ENCODE measurements at regions not wholly inside any gene's neighbourhood (a gene's known extent, or its start where the extent isn't known, plus 50 kb on each side); places are given as distances from the start of the nearest gene placed in this dataset.

DNA sequence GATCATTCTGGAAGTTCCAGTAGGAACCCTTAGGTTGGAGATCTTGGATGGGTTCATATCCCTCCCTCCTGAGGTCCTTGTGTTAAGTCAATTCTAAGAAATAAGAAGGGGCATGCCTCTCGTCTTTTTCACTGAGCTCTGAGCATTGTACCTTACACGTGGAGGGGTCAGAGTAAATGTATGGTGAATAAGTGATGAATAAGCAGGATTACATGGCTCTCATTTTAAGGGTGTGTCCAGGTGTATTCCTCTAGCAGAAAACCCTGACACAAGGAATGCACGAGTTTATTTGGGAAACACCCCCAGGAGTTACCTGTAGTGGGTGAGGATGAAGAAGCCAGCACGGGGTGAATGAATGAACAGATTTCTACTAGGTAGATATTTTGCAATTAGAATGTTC lies 400.2 kb downstream of the KIF16B start:
- intact Hi-C loops (cut with DNase I): no loop called here
- Histone ChIP-seq H3K4me3 (no peak overlapping the region), H3K36me3 (no peaks in the 10 kb centered on the region), H3K27me3 (no peaks in the 10 kb centered on the region), H3K27ac (no peak overlapping the region), H3K9me3 (no peaks in the 10 kb centered on the region), H3K4me1 (no peaks in the 10 kb centered on the region)
- DNase-seq: no peak
- WGBS, 2 donors: 71 to 76% methylated on average over 4 of the region's 4 CpGs
- TF ChIP-seq EP300 (IDR thresholded peaks at IDR 0.05) (no peak), POLR2A (IDR thresholded peaks at IDR 0.05) (no peak), POLR2AphosphoS5 (IDR thresholded peaks at IDR 0.05) (no peak)
- TF ChIP-seq, protein P1, sequence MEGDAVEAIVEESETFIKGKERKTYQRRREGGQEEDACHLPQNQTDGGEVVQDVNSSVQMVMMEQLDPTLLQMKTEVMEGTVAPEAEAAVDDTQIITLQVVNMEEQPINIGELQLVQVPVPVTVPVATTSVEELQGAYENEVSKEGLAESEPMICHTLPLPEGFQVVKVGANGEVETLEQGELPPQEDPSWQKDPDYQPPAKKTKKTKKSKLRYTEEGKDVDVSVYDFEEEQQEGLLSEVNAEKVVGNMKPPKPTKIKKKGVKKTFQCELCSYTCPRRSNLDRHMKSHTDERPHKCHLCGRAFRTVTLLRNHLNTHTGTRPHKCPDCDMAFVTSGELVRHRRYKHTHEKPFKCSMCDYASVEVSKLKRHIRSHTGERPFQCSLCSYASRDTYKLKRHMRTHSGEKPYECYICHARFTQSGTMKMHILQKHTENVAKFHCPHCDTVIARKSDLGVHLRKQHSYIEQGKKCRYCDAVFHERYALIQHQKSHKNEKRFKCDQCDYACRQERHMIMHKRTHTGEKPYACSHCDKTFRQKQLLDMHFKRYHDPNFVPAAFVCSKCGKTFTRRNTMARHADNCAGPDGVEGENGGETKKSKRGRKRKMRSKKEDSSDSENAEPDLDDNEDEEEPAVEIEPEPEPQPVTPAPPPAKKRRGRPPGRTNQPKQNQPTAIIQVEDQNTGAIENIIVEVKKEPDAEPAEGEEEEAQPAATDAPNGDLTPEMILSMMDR (IDR thresholded peaks at IDR 0.05): no peak

DNA sequence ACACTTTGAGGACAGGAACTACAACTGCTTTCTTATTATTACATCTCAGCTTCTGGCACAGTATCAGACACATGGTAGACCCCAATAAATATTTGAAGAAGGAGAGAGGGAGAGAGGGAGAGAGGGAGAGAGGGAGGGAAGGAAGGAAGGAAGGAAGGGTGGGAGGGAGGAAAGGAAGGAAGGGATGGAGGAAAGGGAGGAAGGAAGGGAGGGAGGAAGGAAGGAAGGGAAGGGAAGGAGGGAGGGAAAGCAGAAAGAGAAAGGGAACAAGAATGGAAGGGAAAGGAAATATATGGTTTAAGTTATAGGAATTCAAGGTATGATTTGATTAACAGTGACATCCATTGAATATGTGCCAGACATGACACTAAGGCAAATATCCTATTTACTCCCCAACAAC lies 402.1 kb downstream of the KIF16B start:
- TF ChIP-seq POLR2AphosphoS5 (IDR thresholded peaks at IDR 0.05) (no peak), POLR2A (IDR thresholded peaks at IDR 0.05) (no peak), EP300 (IDR thresholded peaks at IDR 0.05) (no peak)
- TF ChIP-seq, protein P1 (IDR thresholded peaks at IDR 0.05): no peak
- no peaks in the 10 kb centered on the region for H3K27me3 ChIP-seq
- H3K27ac ChIP-seq: no peak overlapping the region
- intact Hi-C loops (cut with DNase I): no loop called here
- no peaks in the 10 kb centered on the region for H3K36me3 ChIP-seq
- no peak for DNase-seq
- no peaks in the 10 kb centered on the region for H3K9me3 ChIP-seq
- H3K4me1 ChIP-seq: no peaks in the 10 kb centered on the region
- H3K4me3 ChIP-seq: no peak overlapping the region

DNA sequence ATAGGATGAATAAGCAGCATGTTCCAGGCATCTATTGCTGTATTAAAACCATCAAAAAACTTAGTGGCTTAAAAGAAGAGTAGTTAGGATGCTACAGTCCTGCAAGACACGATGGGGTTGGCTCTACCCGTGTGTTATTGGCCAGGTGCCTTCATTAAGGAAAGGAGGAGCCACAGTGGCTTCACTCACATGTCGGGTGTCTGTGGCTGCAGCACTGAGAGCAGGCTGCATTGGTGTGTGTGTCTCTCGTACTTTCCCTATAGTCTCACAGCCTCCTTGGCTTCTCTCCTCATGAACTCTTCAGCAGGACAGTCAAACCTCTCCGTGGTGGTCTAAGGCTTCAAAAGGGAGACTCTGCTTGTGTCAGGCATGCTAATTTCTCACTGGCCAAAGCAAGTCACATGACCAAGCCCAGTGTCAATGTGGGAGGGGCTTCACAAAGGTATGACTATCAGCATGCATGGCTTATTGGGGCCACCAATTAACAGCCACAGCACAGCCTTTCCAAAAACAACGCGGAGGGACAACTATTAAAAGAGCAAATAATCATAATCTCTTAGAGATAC lies 402.8 kb downstream of the KIF16B start:
- 73 to 83% methylated on average over 7 of the region's 7 CpGs for WGBS, 2 donors
- TF ChIP-seq, protein P1 (IDR thresholded peaks at IDR 0.05): no peak
- TF ChIP-seq POLR2A (IDR thresholded peaks at IDR 0.05) (no peak), EP300 (IDR thresholded peaks at IDR 0.05) (no peak), POLR2AphosphoS5 (IDR thresholded peaks at IDR 0.05) (no peak)
- H3K27me3 ChIP-seq: no peaks in the 10 kb centered on the region
- no peaks in the 10 kb centered on the region for H3K4me1 ChIP-seq
- DNase-seq: no peak
- no peak overlapping the region for H3K27ac ChIP-seq
- H3K36me3 ChIP-seq: no peaks in the 10 kb centered on the region
- H3K9me3 ChIP-seq: no peaks in the 10 kb centered on the region
- H3K4me3 ChIP-seq: no peak overlapping the region
- intact Hi-C loops (cut with DNase I): no loop called here

DNA sequence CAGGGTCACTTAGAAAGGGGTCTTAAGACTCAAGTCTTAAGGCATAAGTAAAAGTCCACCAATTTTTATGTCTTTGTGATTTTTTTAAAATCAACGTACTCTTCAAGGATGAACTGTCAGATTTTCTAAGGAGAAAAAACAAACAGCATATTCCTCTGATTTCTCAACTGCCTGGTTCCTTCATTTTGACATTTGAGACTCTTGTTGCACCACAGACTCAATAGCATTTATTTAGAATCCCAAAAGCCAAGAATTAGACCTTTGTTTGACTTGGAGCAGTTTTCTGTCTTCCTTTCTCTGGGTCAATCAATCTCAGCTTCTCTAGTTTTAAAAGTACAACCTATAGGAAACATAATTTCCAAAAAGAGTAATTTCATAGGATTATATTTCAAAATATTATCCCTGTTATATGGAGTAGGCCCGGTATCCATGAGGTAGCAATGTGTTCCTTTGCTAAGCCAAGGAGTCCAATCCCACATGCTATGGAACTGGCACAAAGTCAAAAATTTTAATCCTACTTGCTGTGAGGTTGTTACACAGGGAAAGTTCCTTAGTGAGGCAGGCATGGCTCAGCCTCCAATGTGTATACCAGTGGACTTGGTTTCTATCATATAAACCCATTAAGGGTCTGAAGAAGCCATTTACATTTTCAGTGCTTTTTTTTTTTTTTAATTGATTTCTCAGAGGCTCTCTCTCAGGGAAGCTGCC lies 405.7 kb downstream of the KIF16B start:
- no peaks in the 10 kb centered on the region for H3K4me1 ChIP-seq
- H3K9me3 ChIP-seq: no peaks in the 10 kb centered on the region
- TF ChIP-seq, protein P1 (IDR thresholded peaks at IDR 0.05): no peak
- TF ChIP-seq POLR2A (IDR thresholded peaks at IDR 0.05) (no peak), POLR2AphosphoS5 (IDR thresholded peaks at IDR 0.05) (no peak), EP300 (IDR thresholded peaks at IDR 0.05) (no peak)
- 90% methylated on average over 2 of the region's 2 CpGs for WGBS, 2 donors
- no peak for DNase-seq
- H3K36me3 ChIP-seq: no peaks in the 10 kb centered on the region
- no peak overlapping the region for H3K27ac ChIP-seq
- intact Hi-C loops (cut with DNase I): no loop called here
- H3K4me3 ChIP-seq: no peak overlapping the region
- H3K27me3 ChIP-seq: no peaks in the 10 kb centered on the region

DNA sequence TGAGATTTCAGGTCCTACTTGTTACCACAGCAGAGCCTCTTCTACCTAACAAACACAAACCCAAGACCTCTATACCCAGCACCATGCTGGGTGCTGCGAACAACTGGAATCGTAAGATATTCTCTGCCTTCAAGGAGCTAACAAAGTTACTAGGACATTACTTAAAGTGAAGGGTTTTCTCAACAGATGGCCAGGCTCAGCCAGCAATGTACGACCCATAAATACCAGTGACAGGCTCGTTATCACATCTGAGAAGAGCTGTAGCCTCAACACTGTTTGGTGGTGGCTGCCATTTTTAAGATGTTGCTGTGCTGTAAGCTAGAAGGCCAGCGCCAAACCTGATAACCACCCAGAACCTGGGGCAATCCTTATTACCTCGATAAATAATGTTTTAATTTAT lies 406.5 kb downstream of the KIF16B start:
- no peak for DNase-seq
- no peak overlapping the region for H3K4me3 ChIP-seq
- no peaks in the 10 kb centered on the region for H3K36me3 ChIP-seq
- H3K27me3 ChIP-seq: no peaks in the 10 kb centered on the region
- intact Hi-C loops (cut with DNase I): no loop called here
- 82 to 90% methylated on average over 6 of the region's 6 CpGs for WGBS, 2 donors
- TF ChIP-seq POLR2AphosphoS5 (IDR thresholded peaks at IDR 0.05) (no peak), POLR2A (IDR thresholded peaks at IDR 0.05) (no peak), EP300 (IDR thresholded peaks at IDR 0.05) (no peak)
- TF ChIP-seq, protein P1 (IDR thresholded peaks at IDR 0.05): no peak
- no peaks in the 10 kb centered on the region for H3K9me3 ChIP-seq
- no peak overlapping the region for H3K27ac ChIP-seq
- H3K4me1 ChIP-seq: no peaks in the 10 kb centered on the region
